Right renal cortex interstitium (tissue), 3 donors: ENCODE measurements at regions not wholly inside any gene's neighbourhood (a gene's known extent, or its start where the extent isn't known, plus 50 kb on each side); places are given as distances from the start of the nearest gene placed in this dataset.
"Not testable (repeated sequence)": the region's sequence is repeated elsewhere in the genome, so short reads cannot be mapped to it uniquely, and the experiment has no call there.

ENCODE experiments used
- DNase-seq, 3 donors: peaks; one replicate each; pipeline ENCODE4 v3.0.0-alpha.2; 2013; ENCODE audit warnings: low read depth in 3 of 3, low spot score in 2 of 3

DNA sequence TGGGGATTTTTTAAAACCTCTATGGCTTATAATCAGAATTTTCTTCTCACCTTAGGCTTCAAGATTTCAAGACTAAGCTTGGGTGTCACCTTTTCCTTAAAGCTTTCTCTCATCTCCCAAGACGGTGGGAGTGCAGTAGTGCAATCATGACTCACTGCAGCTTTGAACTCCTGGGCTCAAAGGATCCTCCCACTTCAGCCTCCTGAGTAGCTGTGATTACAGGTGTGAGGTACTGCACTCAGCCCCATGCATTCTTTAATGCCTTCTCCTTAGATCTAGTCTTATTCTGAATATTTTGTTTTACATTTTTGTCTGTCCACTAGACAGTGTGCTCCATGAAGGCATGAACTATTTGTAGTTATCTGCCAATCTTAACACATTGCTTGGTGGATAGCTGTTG, 55.7 kb upstream of the FAT3 start:
- DNase-seq, result no peak

DNA sequence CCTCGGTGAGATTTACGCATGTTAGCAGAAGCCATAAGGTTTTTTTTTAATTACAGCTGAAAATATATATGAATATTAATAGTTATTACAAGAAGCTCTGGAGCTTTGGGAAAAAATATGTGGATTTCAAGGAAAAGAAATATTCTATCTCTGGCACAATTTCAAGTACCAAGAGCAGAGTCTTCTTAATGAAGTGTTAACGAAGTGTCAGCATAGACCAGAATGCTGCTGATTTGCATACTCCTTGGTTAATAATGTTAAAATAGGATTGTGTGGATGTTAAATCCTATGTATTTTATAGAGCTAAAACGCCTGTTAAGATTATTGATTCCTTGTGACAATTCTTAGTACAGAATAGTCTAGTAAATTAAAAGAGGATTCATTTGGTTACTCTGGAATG, 57.0 kb upstream of the FAT3 start:
- no peak for DNase-seq

DNA sequence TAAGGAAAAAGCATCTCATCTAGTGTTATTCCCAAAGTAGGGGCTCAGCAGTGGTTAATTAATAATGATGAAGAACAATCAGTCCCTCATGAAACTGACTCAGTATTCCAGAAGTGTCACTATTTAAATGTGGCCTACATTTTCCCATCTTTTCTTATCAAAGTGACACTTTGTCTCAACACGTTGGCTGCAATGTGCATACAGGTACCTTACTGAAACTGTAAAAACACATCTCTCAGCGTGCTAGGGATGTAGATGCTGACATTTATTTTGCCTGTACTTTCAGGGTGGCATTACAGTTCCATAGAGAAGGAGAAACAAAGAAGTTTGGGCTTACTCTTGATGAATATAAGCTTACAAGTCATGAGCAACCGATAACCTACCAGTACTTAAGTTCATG, 58.3 kb upstream of the FAT3 start:
- no peak for DNase-seq

DNA sequence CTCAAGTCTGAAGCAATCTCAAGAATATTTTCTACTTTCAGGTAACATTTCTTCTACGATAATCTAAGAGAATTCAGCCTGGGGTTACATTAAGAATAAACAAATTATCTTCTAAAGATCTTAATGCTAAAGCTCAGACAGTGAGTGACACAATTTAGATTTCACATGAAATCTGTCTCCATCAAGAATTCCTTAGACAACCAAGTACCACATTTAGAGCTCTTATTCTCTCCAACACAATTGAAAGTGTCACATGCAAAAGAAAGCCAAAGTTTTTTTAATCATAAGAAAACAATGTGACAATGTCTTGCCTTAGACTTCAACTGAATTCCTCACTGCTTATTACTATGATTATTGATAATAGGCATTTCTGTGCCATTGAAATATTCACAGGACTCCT, 60.7 kb upstream of the FAT3 start:
- DNase-seq, result no peak

DNA sequence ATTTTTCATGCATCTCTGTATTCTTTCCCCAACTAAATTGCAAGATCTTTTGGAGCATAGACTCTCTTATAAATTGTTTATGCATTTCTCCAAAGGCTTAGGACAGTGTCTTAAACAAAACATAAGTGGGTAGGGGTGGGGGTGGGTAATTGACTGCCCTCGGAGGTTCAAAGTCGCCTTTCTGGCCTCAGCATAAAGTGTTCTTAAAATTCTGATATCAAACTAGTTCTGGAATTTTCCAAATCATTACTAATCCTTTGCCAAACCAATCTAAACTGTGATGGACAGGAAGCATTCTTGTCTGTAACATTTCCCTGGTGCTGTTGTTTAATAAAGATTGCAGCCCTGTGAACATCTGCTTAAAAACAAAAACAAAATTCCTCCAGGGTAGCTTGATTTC, 61.8 kb upstream of the FAT3 start:
- no peak for DNase-seq

DNA sequence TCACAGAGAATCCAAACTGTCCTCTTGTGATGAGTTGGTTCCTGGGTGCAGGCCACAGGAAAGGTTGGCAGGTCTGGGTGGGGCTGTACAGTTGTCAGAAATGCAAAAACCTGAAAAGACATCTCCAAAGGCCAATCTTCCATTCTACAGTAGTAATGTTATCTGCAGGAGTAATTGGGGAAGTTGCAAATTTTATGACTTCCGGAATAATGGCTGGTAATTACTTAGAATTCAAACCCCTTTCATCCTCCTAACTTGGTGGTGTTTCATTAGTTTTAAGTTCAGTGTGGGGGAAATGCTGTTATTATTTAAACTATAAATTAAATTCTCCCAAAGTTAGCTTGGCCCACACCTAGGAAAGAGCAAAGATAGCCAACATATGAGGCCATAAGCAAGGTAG, 64.7 kb upstream of the FAT3 start:
- DNase-seq, result no peak

DNA sequence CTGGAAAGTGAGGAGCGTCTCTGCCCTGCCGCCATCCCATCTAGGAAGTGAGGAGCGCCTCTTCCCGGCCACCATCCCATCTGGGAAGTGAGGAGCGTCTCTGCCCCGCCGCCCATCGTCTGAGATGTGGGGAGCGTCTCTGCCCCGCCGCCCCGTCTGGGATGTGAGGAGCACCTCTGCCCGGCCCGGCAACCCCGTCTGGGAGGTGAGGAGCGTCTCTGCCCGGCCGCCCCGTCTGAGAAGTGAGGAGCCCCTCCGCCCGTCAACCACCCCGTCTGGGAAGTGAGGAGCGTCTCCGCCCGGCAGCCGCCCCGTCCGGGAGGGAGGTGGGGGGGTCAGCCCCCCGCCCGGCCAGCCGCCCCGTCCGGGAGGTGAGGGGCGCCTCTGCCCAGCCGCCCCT, 67.2 kb upstream of the FAT3 start:
- DNase-seq, result not testable (repeated sequence)

DNA sequence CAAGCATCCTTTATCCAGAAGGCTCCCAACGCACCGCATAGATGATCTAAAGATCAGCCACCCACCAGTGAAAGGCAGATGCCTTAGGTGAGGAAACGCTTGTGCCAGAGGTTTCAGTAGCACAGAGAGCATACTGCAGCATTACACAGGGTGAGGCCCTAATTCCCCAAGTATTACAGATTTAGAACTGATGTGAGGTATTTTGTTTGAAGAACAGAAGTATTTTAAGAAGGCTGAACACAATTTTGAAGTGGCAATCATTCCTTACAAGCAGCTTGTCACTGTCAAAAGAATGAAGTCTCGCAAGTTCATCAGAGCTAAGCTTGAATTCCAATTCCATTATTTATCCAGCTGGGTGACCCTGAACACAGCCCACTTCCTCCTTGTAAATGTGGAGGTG, 70.0 kb upstream of the FAT3 start:
- DNase-seq, result no peak

DNA sequence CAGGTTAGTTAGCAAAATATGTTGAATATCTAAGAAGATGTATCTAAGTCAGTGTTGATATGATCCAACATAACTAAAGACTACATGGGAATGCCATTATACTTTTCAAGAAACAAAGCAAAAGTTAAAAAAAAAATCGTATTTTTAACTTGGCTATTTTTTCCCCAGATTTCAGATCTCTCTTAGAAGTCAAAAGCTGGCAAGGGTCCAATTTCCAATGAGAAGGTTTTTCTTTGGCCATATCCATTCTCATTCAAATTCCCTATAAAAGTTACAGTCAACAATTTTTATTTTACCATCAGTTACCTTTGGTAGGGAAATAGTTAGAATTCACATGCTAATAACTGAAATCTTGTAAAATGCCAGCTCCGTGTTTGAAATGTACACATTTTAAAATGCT, 70.5 kb upstream of the FAT3 start:
- DNase-seq, result no peak

DNA sequence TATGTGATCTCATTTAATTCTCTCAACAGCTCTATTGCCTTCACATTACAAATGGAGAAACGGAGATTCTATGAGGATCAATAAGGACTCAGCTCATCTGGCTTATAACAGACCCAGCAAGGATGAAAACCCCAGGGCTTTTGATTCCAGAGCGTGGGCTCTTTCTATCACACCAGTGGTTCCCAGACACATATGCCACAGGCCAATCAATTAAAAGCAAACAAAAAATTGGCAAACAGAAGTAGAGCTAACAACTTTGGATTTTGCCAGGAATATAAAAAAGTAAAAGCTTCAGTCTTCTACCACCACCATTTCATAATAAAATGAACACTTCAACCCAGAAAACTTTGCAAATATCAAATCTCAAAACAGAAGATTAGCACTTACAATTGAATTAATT, 71.1 kb upstream of the FAT3 start:
- no peak for DNase-seq

DNA sequence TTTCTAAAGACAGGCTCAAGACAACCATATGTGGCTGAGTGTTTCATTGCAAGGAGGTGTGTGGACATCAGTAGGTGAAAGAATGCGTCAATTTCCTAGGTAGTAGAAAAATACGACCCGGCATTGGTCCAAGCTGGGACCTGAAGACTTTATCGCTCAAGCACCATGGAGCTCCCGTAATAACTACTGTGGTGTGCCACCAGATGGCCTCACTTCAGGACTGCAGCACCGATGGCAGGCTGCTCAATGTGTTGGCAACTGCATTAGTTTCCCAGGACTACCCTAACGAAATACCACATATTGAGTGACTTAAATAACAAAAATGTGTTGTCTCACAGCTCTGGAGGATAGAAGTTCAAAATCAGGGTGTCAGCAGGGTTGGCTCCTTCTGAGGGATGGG, 72.4 kb upstream of the FAT3 start:
- no peak for DNase-seq

DNA sequence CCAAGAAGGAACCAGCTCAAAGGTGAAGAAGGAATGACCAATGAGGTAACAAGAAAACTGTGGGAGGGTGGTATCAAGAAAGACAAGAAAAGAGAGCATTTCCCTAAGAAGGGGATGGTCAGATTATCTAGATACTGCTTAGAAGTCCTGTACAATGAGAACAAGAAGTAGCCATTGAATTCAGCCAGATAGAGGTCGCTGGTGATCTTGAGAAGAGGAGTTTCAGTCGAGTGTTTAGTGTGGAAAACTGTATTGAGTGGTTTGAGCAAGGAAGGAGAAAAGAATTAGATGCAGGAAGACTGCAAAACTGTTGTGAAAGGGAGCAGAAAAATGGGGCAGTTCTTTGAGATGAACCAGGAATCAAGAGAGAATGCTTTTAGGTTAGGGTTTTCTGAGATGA, 74.6 kb upstream of the FAT3 start:
- DNase-seq, result no peak

DNA sequence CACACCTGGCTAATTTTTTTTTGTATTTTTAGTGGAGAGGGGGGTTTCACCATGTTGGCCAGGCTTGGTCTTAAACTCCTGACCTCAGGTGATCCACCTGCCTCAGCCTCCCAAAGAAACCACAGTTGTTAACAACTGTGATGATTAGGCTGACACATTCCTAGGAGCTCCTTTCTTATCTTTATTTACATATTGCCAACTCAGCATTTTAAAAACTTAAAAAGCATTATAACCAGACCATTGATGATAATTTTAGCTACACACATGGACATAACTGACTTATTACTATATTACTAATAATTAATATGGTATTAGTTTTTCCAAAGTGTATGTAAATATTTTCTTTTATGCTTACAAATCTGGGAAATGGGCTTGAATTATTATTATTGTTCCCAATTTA, 82.9 kb upstream of the FAT3 start:
- no peak for DNase-seq

DNA sequence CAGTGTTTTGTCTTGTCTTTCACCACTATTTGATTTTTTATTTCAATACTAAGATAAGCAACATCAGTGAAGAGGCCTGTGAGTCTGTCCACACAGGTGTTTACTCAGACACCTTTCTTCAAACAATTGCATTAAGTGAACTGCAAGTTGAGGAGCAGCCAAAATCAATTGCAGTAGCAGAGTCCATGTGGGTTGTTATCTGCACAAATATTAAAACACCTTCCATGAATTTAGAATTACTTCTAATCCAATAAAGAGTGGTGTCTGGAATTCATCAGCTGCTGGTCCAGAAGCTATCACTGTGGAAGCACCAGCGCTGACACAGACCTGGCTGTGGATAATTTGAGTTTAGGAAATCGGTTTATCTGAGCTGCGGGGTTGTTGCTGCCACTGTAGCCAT, 83.5 kb upstream of the FAT3 start:
- no peak for DNase-seq

DNA sequence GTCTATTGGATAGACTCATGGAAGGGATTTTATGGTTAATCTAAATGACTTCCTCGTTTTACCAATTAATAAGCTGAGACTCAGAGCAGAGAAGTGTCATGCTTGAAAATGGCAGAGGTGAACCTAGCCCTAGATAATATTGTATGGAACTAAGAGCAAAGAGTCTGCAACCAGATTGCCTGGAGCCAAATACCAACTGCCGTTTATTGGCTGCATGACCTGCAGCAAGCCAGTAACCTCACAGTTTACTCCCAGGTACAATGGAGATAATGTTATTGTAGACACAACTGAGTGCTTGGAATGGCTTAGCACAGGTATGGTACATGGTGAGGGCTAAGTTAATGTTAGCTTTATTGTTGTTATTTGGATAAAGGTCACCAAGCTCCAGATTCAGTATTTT, 84.6 kb upstream of the FAT3 start:
- no peak for DNase-seq

DNA sequence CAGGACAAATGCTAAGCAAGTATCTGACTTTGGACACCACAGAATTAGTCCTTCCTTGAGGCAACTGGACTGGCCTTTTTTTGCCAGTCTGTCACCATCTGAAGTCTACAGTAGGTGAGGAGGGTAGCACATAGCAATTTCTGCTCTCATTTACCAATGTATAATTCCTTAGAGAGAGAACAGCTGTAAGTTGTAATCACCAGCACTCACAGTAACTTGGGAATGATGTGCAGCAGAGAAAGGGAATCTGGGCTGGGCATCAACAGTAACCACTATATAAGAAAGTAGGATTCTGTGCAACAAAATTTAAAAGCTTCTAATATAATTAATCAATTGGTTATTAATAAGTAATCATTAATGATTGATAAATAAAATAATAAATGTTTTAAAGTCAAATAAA, 86.3 kb upstream of the FAT3 start:
- DNase-seq, result no peak

DNA sequence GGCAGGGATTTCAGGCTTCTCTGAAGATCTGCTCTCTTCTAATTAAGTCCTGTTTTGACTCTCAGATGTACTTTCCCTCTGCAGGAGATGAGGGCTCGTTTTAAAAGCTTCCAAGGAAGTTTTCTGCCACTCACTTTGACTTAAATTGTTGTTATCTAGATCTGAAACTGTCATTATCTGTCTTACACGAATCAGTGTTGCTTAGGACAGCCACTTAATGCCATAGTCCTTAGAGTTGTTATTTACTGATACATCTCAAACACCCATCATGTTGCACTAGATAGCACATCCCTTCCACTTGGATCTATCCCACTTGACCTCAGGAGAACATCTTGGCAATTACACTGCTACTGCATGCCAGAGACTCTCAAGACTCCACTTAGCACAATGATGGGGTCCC, 86.9 kb upstream of the FAT3 start:
- DNase-seq, result no peak

DNA sequence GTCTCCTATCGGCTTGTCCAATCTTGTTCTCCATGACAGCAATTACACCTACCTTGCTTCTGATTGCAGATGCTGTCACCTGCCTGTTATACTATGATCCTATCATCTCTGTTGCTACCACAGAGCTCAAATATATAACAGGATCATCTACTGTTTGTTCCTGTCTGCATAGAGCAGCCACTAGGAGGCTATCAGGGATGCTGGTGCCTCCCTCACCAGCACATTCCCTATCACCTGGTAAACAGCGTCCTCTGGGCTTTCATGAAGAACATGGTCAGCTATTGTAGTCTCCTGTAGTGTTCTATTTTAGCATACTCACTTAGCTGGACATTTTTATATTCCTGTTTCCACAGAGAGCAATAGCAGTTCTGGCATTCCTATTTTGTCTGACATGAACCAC, 87.8 kb upstream of the FAT3 start:
- no peak for DNase-seq

DNA sequence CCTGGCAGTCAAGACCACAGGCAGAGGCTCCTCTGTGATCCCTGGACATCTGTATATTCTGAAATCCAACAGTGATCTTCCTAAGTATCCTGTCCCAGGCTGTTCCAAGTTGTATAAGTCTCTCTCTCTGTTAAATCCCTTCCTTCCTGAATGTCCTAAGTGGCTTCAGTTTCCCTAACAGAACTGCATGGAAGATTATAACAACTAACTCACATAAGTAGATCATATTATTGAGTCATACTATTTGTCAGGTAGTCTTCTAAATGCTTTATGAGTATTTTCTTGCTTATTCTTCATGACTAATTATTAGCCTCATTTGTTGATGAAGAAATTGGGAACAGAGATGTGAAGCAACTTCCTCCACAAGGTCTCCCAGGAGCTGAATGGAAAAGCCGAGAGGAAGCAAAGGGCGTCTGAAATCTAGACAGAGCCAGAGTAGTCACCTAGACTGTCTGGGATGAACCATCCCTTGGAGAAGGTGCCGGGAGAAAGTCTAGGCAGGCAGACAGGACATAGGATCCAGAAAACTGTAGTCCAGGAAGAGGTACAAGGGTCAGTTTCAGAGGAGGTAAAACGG, 93.2 kb upstream of the FAT3 start:
- DNase-seq, result no peak

DNA sequence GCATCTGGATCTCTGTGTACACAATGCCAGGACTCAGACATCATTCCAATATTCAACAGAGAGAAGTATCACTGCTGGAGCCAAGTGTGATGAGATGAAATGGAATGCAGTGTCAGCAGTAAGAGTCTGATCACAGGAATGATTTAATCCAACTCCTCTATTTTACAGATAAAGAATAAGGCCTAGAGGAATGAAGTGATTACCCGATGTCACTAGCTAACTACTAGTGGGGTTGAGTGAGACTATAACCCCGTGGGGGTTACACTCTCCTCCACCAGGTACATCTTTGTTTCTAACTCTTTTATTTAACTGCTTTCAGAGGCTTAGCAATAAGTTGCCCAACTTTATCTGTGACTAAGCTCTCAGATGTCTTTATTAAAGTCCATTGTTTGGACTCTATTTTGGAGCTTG, 94.2 kb upstream of the FAT3 start:
- DNase-seq, result no peak

DNA sequence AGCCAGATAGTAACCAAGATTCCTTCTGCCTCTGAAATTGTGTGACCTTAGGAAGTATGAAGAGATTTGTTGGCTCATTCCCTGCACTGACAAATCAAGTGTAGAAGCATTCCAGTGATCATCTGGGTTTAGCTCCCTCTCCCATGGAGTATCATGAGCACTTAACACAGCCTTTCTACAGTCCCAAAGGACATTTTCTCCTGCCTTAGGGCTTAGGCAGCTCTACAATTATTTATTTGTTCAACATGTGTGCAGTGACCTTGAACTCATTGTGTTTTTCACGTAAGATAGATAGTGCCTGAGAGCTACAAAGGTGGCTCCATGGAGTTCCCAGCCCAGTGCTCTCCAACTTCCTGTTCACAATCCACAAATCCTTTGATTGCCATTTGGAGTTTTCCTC, 94.8 kb upstream of the FAT3 start:
- no peak for DNase-seq

DNA sequence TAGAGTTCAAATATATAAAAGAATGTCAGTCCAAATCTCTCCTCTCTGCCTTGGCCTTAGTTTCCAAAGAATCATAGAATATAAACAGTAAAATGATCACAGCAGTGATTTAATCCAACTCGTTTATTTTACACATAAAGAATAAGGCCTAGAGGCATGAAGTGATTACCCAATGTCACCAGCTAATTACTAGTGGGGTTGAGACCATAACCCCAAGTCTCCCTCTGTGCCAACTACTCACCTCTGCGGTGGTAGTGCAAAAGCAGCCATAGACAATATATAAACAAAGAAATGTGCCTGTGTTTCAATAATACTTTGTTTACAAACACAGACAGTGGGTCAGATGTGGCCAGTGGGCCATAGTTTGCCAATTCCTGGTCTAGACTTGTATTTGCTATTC, 96.6 kb upstream of the FAT3 start:
- no peak for DNase-seq

DNA sequence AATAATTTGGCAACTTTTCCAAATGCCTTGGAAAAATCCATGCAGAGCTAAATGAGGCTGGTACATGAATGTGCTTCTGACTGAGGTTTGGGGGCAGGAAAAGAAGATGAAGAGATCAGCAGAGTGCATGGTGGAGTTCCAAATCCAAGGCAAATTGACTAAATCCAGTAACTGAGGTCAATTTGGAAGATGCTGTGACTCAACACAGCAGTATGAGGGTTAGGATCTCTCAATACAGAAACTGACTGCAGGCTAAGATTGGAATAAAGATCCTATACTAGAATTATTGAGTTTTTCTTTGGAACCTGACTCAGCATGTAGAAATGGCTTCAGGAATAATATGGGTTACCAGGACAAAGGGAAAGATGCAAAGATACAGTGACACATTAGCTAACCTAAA, 99.3 kb upstream of the FAT3 start:
- no peak for DNase-seq

DNA sequence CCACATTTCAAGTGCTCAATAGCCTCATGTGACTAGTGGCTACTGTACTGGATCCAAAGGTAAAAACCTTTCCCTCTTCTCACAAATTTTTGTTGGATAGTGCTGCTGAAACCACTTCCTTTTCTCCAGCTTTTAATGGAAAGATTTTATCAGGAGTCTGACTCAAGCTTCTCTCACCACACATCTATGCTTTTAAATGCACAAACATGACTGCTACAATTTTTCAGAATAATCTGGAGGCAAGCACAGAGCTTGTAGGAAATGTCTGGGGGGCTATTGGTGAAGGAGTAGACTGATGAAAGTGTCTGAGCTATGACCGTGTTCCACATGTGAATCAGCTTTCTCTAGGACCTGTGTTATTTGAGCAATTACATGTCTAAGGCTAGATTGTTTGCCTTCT, 101.1 kb upstream of the FAT3 start:
- DNase-seq, result no peak
